ENCODE measurements at regions not wholly inside any gene's neighbourhood (a gene's known extent, or its start where the extent isn't known, plus 50 kb on each side); places are given as distances from the start of the nearest gene placed in this dataset.
A peak's percentile ranks its signal among the peaks of the same experiment; 100 is the strongest.
"Not testable (repeated sequence)": the region's sequence is repeated elsewhere in the genome, so short reads cannot be mapped to it uniquely, and the experiment has no call there.

DNA sequence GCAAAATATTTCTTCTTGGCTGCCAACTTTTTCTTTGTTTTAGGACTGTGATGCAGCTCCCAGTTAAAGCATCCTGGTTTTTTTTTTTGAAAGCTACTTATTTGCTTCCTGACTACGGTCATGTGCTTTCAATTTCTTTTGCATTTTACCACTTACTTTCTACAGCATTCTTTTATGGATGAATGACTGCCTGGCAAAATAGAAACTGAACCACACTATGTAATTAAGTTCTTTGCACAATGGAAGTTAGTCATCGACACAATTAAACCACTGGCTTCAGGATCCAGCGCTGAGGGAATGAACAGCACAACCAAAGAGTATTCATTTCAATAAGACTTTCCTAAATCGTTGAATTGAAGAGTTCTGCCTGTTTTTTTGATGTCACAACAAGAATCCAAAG, 82.2 kb upstream of the EPHA3 start:
- TF ChIP-seq, protein P1, sequence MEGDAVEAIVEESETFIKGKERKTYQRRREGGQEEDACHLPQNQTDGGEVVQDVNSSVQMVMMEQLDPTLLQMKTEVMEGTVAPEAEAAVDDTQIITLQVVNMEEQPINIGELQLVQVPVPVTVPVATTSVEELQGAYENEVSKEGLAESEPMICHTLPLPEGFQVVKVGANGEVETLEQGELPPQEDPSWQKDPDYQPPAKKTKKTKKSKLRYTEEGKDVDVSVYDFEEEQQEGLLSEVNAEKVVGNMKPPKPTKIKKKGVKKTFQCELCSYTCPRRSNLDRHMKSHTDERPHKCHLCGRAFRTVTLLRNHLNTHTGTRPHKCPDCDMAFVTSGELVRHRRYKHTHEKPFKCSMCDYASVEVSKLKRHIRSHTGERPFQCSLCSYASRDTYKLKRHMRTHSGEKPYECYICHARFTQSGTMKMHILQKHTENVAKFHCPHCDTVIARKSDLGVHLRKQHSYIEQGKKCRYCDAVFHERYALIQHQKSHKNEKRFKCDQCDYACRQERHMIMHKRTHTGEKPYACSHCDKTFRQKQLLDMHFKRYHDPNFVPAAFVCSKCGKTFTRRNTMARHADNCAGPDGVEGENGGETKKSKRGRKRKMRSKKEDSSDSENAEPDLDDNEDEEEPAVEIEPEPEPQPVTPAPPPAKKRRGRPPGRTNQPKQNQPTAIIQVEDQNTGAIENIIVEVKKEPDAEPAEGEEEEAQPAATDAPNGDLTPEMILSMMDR (IDR thresholded peaks at IDR 0.05; ENCODE audit: insufficient read depth, low read depth, low read length), result no peak
- H3K36me3 ChIP-seq (ENCODE audit: control insufficient read depth, insufficient read depth, low read length), result no peaks in the 10 kb centered on the region
- ChIA-PET POLR2A (no interaction called here), CTCF (no interaction called here)
- H3K27me3 ChIP-seq (ENCODE audit: control insufficient read depth, insufficient read depth, low read length), result no peaks in the 10 kb centered on the region
- DNase-seq (ENCODE audit: low read depth), result peak; percentile 44
- H3K4me3 ChIP-seq (ENCODE audit: low read depth, low read length), result no peak overlapping the region

DNA sequence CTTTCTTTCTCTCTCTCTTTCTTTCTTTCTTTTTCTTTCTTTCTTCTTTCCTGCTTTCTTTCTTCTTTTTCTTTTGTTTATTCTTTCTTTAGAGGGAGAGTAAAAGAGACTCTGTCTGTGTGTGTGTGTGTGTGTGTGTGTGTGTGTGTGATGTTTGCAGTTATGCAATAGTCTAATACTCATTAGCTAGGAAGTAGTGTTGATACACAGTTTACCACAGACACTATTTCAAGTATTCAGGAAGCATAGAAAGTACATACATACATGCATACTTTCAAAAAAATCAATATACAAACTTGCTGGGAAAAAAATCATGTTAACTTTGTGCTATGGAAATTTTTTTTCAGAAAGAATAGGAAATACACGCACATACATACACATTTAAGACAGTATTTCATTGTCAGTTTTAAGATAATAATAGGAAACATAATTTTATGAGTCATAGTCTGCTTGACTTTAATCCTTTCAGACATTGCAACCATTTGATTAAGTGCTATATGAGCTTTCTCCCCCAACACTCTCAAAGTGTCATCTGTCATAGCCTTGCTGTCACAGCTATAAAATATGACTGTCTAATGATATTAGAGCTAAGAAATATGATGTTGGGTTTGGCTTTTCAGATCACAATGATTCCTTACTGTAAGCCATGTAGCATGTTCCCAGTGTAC, 74.9 kb upstream of the EPHA3 start:
- CTCF ChIA-PET, result interaction anchor here (0.6 kb wide), 1 partner anchor 67 kb away, joined by 3 read pairs; no protein-coding TSS in a partner anchor

GRCh38 chr3:89034723-89035122, 72.7 kb upstream of the EPHA3 start:
- CTCF ChIA-PET; H3K36me3 ChIP-seq (ENCODE audit: control insufficient read depth, insufficient read depth, low read length); POLR2A ChIA-PET; H3K4me3 ChIP-seq (ENCODE audit: low read depth, low read length); DNase-seq (ENCODE audit: low read depth); H3K27me3 ChIP-seq (ENCODE audit: control insufficient read depth, insufficient read depth, low read length): not testable (repeated sequence)

More for the DNA sequence above, 74.9 kb upstream of the EPHA3 start:
- Histone ChIP-seq H3K4me3 (ENCODE audit: low read depth, low read length) (no peak overlapping the region), H3K36me3 (ENCODE audit: control insufficient read depth, insufficient read depth, low read length) (no peaks in the 10 kb centered on the region), H3K27me3 (ENCODE audit: control insufficient read depth, insufficient read depth, low read length) (no peaks in the 10 kb centered on the region)
- POLR2A ChIA-PET, result no interaction called here
- no peak for DNase-seq (ENCODE audit: low read depth)
- TF ChIP-seq, protein P1 (IDR thresholded peaks at IDR 0.05; ENCODE audit: insufficient read depth, low read depth, low read length), result no peak

DNA sequence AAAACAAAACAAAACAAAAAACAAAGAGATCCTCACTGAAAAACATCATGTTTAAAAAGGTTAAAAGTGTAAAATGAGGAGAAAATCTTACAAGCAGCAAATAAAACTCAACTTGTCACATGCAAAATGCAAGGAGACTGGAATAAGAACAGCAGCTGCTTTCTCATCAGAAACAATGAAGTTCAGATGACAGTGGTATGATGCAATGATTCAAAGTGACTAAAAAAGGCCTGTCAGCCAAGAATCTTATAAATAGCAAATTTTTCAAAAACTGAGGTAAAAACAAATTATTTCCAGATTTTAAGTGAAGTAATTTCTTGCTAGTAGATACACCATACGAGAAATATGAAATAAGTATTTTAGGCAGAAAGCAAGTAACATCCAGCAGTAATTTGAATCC, 68.6 kb upstream of the EPHA3 start:
- CTCF ChIA-PET, result no interaction called here
- no peaks in the 10 kb centered on the region for H3K27me3 ChIP-seq (ENCODE audit: control insufficient read depth, insufficient read depth, low read length)
- no peak for DNase-seq (ENCODE audit: low read depth)
- H3K36me3 ChIP-seq (ENCODE audit: control insufficient read depth, insufficient read depth, low read length), result no peaks in the 10 kb centered on the region
- no peak overlapping the region for H3K4me3 ChIP-seq (ENCODE audit: low read depth, low read length)
- TF ChIP-seq, protein P1 (IDR thresholded peaks at IDR 0.05; ENCODE audit: insufficient read depth, low read depth, low read length), result no peak
- POLR2A ChIA-PET, result no interaction called here

DNA sequence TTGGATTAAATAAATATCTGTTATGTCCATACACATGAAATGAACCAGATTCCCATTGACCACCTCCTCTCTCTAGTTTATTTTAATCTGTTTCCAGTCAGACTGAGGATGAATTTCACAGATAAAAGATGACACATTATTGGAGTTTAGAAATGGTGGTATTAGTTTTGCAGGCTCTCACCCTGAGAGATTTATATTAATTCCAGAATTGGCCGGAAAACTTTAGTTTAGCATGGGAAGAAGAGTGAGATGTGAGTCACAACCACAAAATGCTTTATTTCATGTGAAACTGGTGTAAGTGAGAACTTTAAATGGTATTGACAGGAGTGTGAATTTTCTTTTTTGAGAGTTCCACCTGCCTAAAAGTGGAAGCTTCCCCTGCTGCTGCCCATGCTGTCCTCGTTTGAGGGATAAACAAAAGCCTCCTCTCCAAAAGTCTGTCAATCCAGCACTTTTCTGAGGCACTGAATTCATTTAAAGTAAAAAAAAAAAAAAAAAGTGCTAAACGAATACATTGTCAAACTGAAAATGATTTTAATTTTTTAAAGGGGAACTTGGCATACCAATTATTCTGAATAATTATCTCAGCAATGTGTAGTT, 65.1 kb upstream of the EPHA3 start:
- TF ChIP-seq, protein P1 (IDR thresholded peaks at IDR 0.05; ENCODE audit: insufficient read depth, low read depth, low read length), result no peak
- Histone ChIP-seq H3K4me3 (ENCODE audit: low read depth, low read length) (no peak overlapping the region), H3K27me3 (ENCODE audit: control insufficient read depth, insufficient read depth, low read length) (no peaks in the 10 kb centered on the region), H3K36me3 (ENCODE audit: control insufficient read depth, insufficient read depth, low read length) (no peaks in the 10 kb centered on the region)
- DNase-seq (ENCODE audit: low read depth), result no peak
- CTCF ChIA-PET, result no interaction called here
- POLR2A ChIA-PET, result no interaction called here
